CD14-positive monocyte (primary cell): ENCODE measurements at regions not wholly inside any gene's neighbourhood (a gene's known extent, or its start where the extent isn't known, plus 50 kb on each side); places are given as distances from the start of the nearest gene placed in this dataset.

Experiments
- DNase-seq, 3 donors: peaks; one replicate each; pipeline ENCODE4 v3.0.0-alpha.2; 2011 to 2022
- H2AFZ ChIP-seq: 2 replicates; pipeline ENCODE4 v1.6.0; 2012; ENCODE audit warnings: mild to moderate bottlenecking, low read depth, low read length, inconsistent platforms; ENCODE audit not compliant: insufficient read depth, poor library complexity, severe bottlenecking
- H3K27ac ChIP-seq, 2 donors: 1 replicate in 1 of 2; 2 replicates in 1 of 2; pipeline ENCODE4 v1.5.1; 2012 to 2013; ENCODE audit warnings: low read length in 2 of 2, control low read depth in 1 of 2, inconsistent platforms in 1 of 2, low read depth in 1 of 2, mild to moderate bottlenecking in 1 of 2
- H3K27me3 ChIP-seq, 2 donors: one replicate each; pipeline versions ENCODE4 v1.6.0 to v1.6.1; 2011 to 2013; ENCODE audit warnings: low read length in 2 of 2; ENCODE audit not compliant: control insufficient read depth in 2 of 2, insufficient read depth in 2 of 2
- H3K36me3 ChIP-seq, 2 donors: replicated peaks in 1 of 2; 1 replicate in 1 of 2; 2 replicates in 1 of 2; pipeline versions ENCODE4 v1.5.1 to v1.6.1; 2012 to 2013; ENCODE audit warnings: low read length in 2 of 2, control low read depth in 1 of 2, inconsistent platforms in 1 of 2, mild to moderate bottlenecking in 1 of 2; ENCODE audit not compliant: insufficient read depth in 2 of 2, control insufficient read depth in 1 of 2
- H3K4me1 ChIP-seq, 2 donors: 1 replicate in 1 of 2; 2 replicates in 1 of 2; pipeline versions ENCODE4 v1.5.1 to v1.6.1; 2012 to 2013; ENCODE audit warnings: low read length in 2 of 2, control low read depth in 1 of 2, inconsistent platforms in 1 of 2, mild to moderate bottlenecking in 1 of 2, moderate library complexity in 1 of 2; ENCODE audit not compliant: insufficient read depth in 2 of 2, control insufficient read depth in 1 of 2
- H3K4me2 ChIP-seq: replicated peaks from 2 replicates; pipeline ENCODE3; 2012; ENCODE audit warnings: low read length, moderate library complexity, mild to moderate bottlenecking; ENCODE audit not compliant: poor library complexity, severe bottlenecking; ENCODE audit errors: extremely low read depth
- H3K4me3 ChIP-seq, 3 experiments: fragments of 200-600 bp in 1 of 3; sonication (generic) in 1 of 3; replicated peaks in 1 of 3; 1 replicate in 2 of 3; 2 replicates in 1 of 3; pipeline ENCODE4 v1.5.1; 2011 to 2013; ENCODE audit warnings: low read length in 3 of 3, mild to moderate bottlenecking in 3 of 3, control low read depth in 2 of 3, low read depth in 2 of 3, inconsistent platforms in 1 of 3, moderate library complexity in 1 of 3
- H3K79me2 ChIP-seq: 2 replicates; pipeline ENCODE4 v1.6.0; 2012; ENCODE audit warnings: mild to moderate bottlenecking, control low read depth, inconsistent platforms, low read length, moderate library complexity; ENCODE audit not compliant: insufficient read depth
- H3K9ac ChIP-seq: 2 replicates; pipeline ENCODE4 v1.6.0; 2017; ENCODE audit warnings: low read length, mild to moderate bottlenecking; ENCODE audit not compliant: insufficient read depth, poor library complexity, severe bottlenecking
- H3K9me3 ChIP-seq, 2 donors: replicated peaks in 1 of 2; 1 replicate in 1 of 2; 2 replicates in 1 of 2; pipeline versions ENCODE4 v1.5.1 to v1.6.1; 2012 to 2013; ENCODE audit warnings: low read length in 2 of 2, control low read depth in 1 of 2; ENCODE audit not compliant: control insufficient read depth in 1 of 2, insufficient read depth in 1 of 2
- H4K20me1 ChIP-seq: 2 replicates; pipeline ENCODE4 v1.6.0; 2012; ENCODE audit warnings: mild to moderate bottlenecking, low read length, control low read depth, moderate library complexity; ENCODE audit not compliant: insufficient read depth
- H3K27ac Mint-ChIP-seq, 7 donors: one replicate each; pipeline ENCODE4 v1.8.0; 2020; ENCODE audit warnings: mild to moderate bottlenecking in 7 of 7, mixed read lengths in 7 of 7, moderate library complexity in 6 of 7, inconsistent platforms in 2 of 7
- H3K27me3 Mint-ChIP-seq, 3 donors: one replicate each; pipeline ENCODE4 v1.8.0; 2021 to 2022; ENCODE audit warnings: low read depth in 3 of 3, mild to moderate bottlenecking in 3 of 3, mixed read lengths in 3 of 3, moderate library complexity in 3 of 3, inconsistent platforms in 1 of 3
- H3K36me3 Mint-ChIP-seq, 2 donors: one replicate each; pipeline ENCODE4 v1.8.0; 2020; ENCODE audit warnings: mixed read lengths in 2 of 2, inconsistent platforms in 1 of 2, mild to moderate bottlenecking in 1 of 2
- H3K4me1 Mint-ChIP-seq: one replicate; pipeline ENCODE4 v1.8.0; 2020; ENCODE audit warnings: mild to moderate bottlenecking, mixed read lengths
- H3K4me3 Mint-ChIP-seq, 2 donors: one replicate each; pipeline ENCODE4 v1.8.0; 2020; ENCODE audit warnings: mild to moderate bottlenecking in 2 of 2, mixed read lengths in 2 of 2, moderate library complexity in 1 of 2
- H3K9me3 Mint-ChIP-seq, 7 donors: one replicate each; pipeline ENCODE4 v1.8.0; 2020 to 2022; ENCODE audit warnings: mixed read lengths in 7 of 7, mild to moderate bottlenecking in 6 of 7, moderate library complexity in 6 of 7, inconsistent platforms in 2 of 7
- CTCF ChIP-seq: fragments of 200-600 bp; IDR thresholded peaks from one replicate; pipeline ENCODE4 v1.8.0; 2022; ENCODE audit warnings: antibody characterized with exemption, mild to moderate bottlenecking
- WGBS: methylation state at CpG from one replicate; pipeline ENCODE4 v1.1.5; 2013; ENCODE audit warnings: missing lambda C conversion rate; ENCODE audit not compliant: insufficient coverage; 5-methylcytosine and 5-hydroxymethylcytosine counted together
- intact Hi-C, 2 donors: fragments of 100-400 bp; cut with micrococcal nuclease; formaldehyde crosslinking; loops; one replicate each; pipeline versions ENCODE4 v1.15.0 to v1.15.1; 2023

- H3K4me2 ChIP-seq = no peak overlapping the region
- no peaks in the 10 kb centered on the region for H3K9me3 ChIP-seq
- no peak overlapping the region for H3K27ac ChIP-seq
- intact Hi-C loops = no loop called here
- DNase-seq = no peak
- no peaks in the 10 kb centered on the region for H3K36me3 Mint-ChIP-seq
- WGBS = no CpG with 5 or more reads among the region's 3 CpGs
- peaks cover 8 to 14% of the 10 kb centered on the region in 2 donors for H3K4me1 ChIP-seq
- no peak overlapping the region for H3K4me3 ChIP-seq
- no peak overlapping the region for H3K4me3 Mint-ChIP-seq
- no peaks in the 10 kb centered on the region for H3K36me3 ChIP-seq
- no peak overlapping the region for H3K27ac Mint-ChIP-seq
- H3K27me3 Mint-ChIP-seq = peaks cover 0 to 9% (median 1%) of the 10 kb centered on the region in 3 donors
- H3K27me3 ChIP-seq = no peaks in the 10 kb centered on the region
- H3K4me1 Mint-ChIP-seq = peaks cover 30% of the 10 kb centered on the region
- peaks cover 0 to 1% (median 0%) of the 10 kb centered on the region in 7 donors for H3K9me3 Mint-ChIP-seq
- H4K20me1 ChIP-seq = no peaks in the 10 kb centered on the region
- TF ChIP-seq CTCF = no peak
- no peaks in the 10 kb centered on the region for H3K79me2 ChIP-seq
- H2AFZ ChIP-seq = no peak overlapping the region
- H3K9ac ChIP-seq = no peak overlapping the region
These were observed 172.2 kb upstream of the MAF start for GRCh38 chr16:79772784-79773183.

- H3K27ac ChIP-seq = no peak overlapping the region
- peaks cover 30% of the 10 kb centered on the region for H3K4me1 Mint-ChIP-seq
- H3K4me2 ChIP-seq = no peak overlapping the region
- H3K9ac ChIP-seq = no peak overlapping the region
- H3K4me1 ChIP-seq = peaks cover 8 to 14% of the 10 kb centered on the region in 2 donors
- intact Hi-C loops = no loop called here
- H3K79me2 ChIP-seq = no peaks in the 10 kb centered on the region
- H3K27me3 Mint-ChIP-seq = peaks cover 0 to 9% (median 1%) of the 10 kb centered on the region in 3 donors
- H3K9me3 ChIP-seq = no peaks in the 10 kb centered on the region
- no peaks in the 10 kb centered on the region for H3K36me3 Mint-ChIP-seq
- no peak overlapping the region for H3K27ac Mint-ChIP-seq
- no peaks in the 10 kb centered on the region for H3K36me3 ChIP-seq
- no CpG with 5 or more reads among the region's 4 CpGs for WGBS
- H4K20me1 ChIP-seq = no peaks in the 10 kb centered on the region
- no peaks in the 10 kb centered on the region for H3K27me3 ChIP-seq
- peaks cover 0 to 1% (median 0%) of the 10 kb centered on the region in 7 donors for H3K9me3 Mint-ChIP-seq
- no peak for TF ChIP-seq CTCF
- no peak overlapping the region for H3K4me3 Mint-ChIP-seq
- H3K4me3 ChIP-seq = no peak overlapping the region
- no peak overlapping the region for H2AFZ ChIP-seq
- DNase-seq = no peak
These were observed 171.5 kb upstream of the MAF start for GRCh38 chr16:79772048-79772447.
